ELF-1 (cell line): ENCODE measurements at regions not wholly inside any gene's neighbourhood (a gene's known extent, or its start where the extent isn't known, plus 50 kb on each side); places are given as distances from the start of the nearest gene placed in this dataset.
"Not testable (repeated sequence)": the region's sequence is repeated elsewhere in the genome, so short reads cannot be mapped to it uniquely, and the experiment has no call there.

ENCODE experiments used
- DNase-seq: peaks from one replicate; pipeline ENCODE4 v3.0.0-alpha.2; 2016; ENCODE audit warnings: low read depth, low spot score

DNA sequence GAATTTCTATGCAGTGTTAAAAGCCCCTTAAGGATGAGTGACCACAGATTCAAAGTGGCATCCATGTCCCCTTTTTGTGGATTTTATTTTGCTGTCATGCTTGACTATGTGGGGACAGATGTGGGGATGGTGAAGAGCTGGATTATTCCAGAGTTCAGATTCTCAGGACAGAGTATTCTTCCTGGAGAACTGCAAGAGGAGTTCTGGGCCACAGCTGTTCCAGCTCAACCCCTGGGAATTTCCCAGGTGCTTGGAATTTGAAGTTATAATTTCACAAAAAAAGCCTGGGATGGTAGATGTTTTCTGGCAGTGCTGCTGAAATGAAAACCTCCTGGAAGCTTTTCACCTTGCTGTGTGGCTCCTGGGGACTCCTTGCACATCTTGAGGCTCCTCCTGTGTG is 671.8 kb upstream of the MARCKS start:
- no peak for DNase-seq

DNA sequence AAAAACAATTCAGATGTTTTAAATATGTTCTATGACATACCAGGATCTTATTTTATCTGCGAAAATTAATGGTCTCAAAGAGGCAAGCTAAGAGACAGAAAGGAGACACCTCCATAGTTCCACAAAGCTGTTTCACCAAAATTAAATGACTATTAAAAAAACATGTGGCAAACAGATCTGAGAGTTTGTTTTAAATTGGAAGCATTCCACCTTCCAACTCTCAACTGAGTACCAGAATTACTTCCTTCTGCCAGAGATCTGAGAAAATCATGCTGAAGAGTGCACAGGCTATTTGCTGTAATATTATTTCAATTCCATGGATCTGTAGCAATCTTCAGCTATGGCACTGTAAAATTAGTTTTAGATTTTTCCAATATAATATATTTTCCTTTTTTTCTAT is 669.5 kb upstream of the MARCKS start:
- DNase-seq = no peak

DNA sequence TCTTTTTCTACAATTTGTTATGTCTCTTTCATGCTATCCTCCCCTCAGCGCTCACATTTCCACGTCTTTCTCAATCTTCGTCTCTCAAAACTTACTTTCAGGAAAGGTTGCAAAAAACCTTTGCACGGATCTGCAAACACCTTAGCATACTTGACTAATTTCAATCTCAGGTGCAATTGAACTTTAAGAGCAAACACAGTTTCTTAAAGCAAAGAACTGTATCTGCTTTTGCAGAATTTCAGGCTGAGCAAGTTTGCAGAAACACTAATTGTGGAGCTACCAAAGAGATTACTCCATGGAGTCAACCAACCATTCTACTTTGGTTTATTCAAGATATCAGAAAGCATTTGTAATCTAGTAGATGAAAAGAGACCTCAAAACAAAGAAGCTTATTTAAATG is 668.2 kb upstream of the MARCKS start:
- DNase-seq = no peak

DNA sequence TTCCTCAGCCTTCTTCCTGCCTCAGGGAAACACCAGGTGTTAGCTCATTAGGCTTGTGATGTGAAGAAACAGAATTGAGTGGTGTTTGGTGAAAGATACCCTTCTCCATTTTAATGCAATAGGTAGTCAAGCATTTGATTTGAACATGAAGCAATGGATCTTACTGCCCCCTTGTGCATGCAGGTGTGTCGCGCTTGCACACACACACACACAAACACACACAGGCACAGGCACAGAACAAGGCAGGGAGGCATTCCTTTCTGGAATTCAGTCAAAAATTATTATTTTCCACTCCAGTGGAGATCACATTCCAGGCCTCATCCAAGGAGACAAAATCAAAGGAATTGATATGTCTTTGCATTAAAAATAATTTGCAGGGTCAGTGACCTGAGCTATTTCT is 667.0 kb upstream of the MARCKS start:
- no peak for DNase-seq

DNA sequence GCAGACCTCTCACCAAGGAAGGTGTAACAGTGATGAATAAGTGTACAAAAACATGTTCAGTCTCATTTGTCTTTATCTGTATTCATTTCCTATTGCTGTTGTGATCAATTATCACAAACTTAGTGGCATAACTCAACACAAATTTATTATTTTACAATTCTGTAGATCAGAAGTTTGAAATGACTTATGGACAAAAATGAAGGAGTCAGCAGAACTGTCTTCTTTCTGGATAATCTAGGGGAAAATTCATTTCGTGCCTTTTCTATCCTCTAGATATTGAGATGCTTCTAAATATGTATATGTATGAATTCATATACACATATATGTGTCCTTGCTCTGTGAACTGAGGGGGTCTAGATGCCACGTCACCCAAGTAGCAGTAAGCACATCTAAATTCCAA is 663.1 kb upstream of the MARCKS start:
- DNase-seq = no peak

DNA sequence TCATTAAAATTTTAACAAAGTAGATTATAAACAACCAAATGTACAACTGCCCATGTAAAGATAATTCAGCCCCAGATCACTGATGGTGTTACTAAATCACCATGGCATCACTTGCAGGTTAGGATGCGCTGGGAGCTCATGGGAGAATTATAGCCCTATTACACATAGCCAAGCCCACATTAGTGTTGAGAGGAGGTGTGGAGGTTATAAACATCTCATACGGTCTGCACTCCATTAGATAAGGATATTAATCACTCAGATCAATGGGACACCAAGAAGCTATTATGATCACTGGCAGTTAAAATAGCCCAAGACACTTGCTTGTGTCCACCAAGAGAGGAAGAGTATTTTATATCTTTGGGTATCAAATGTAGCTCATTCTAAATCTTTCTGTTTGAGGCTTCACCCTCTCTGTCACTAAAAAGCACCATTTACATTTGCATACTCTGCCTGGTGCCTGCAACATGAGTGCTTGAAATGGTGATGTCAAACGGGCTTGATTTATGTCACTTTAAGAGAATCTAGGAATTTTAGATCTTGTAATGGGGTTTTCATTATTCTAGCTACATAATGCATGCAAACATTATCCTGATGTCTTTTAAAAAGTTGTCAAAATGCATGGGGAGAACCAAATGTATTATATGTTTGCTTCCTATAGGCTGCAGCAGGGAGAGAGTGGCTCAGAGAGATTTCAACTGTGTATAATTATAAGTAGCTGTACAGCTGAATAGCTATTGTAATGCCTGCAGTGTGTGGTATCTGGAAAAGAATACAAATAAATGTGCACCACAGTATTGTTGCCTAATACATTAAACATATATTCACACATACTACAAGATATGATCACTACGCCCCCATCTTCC is 654.1 kb upstream of the MARCKS start:
- no peak for DNase-seq

DNA sequence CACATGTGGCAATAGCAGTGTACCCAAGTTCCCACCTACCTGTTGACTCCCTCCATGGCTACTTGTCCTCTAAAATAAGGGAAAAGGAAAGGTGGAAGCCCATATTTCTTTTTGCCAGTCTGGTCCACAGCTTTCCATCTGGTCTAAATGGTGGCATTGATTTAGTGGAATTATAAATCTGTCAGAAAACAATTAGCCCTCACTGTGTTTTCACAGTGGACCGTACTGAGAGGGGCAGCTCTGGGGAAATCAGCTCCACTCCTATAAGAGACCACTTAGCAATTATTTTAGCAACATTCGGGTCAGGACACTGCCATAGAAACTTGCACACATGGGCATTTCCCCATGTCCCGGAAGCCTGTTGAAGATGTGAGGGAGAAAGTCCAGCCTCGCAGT is 653.4 kb upstream of the MARCKS start:
- DNase-seq = no peak

DNA sequence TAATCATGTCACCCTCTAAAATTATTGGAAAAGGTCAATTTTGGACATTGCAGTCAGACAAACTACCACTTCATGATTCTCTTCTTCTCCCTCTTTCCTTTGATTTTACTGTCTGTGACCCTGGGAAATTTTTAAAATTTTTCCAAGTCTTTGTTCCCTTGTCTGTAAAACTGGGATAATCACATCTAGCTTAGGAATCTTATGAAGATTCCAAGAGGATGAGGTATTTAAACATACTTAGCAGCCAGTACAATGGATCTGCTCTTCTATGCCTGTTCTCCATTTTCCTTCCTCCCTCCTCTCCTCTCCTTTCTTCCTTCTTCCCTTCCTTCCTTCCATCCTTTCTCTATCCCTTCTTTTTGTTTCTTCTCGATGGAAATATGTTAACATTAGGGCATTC is 651.6 kb upstream of the MARCKS start:
- DNase-seq = no peak

DNA sequence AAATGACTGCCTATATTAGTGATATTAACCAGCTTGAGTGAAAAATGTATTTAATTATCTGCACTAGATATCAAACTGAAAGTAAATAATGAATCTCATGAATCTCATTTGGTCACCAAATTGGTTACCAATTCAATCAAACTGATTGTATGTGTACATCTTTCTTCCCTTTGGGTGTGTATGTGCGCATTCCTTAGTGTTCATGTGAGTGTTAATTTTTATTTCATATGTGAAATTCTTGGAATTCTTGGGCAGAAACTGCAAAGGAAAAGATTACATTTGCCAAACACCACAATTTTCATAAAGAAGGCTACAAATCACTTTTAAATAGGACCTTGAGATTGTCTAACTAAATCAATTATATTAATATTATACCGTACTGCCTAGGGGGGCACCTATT is 648.4 kb upstream of the MARCKS start:
- DNase-seq = no peak

DNA sequence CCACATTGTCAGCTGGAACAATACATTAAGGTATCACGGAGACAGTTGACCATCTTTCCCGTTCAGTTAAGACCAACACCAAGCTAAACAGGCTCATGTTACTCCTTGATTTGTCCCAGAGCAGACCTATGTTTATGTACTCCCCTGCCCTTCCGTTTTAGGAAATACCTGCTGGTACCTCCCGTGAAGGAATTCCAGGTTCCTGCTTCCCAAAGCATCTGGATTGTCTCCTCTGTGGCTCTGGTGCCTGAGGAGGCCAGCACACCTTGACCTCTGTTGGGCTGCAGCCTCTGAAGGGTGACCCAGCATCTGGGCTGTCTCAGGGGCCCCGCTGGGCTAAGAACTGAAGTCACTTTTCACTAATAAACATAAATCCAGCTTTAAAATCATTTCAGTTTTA is 647.8 kb upstream of the MARCKS start:
- DNase-seq = peak; percentile 6

DNA sequence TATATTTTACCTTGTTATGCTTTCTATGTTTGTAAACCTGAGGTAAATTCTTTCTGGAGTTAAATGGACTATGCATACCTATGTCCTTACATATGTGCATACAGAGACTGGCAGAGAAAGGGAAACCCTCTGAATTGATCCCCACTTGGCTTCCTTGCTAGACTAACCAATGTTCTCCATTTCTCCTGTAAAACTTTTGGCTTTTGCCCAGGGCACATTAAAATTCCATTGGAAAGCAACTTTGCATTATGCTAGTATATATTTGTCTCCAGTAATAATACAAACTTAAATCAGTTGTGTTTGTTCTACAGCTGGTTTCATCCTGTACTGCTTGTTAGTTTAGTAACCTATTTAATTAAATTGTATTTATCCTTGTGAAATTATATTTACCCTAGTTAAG is 646.0 kb upstream of the MARCKS start:
- no peak for DNase-seq

DNA sequence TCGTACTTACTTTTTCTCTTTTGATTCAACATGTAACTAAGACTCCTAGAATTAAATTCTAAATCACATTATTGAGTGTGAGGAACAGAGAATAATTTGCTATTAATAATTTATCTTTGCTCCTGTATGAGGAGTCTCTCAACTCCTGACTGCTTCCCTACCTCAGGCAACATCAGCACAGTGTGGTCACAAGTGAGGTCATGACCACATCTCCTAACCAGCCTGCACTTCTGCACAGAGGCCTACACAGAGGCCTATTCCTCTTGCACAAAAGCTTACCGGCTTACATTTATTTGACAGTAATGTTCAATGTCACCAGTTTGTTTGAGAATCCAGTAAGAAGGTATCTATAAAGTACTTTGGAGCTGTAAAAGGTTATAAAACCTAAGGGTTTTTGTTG is 637.4 kb upstream of the MARCKS start:
- no peak for DNase-seq

DNA sequence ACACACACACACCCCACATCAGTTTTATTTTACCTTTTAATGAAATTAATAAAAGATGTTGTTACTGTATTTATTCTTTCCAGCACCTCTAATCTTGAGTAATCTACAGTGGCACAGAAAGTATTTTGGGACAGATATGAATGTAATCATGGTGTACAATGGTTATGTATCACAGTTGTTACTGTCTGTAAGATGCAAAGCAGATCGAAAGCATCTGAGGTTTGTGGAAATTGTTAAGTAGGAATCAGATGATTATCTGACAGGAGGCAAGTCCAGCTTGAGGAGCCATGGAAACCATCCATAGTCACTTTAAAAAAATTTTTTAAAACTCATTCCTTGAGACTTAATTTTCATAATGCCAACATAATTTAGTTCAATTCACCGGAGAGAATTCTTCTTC is 636.3 kb upstream of the MARCKS start:
- no peak for DNase-seq

DNA sequence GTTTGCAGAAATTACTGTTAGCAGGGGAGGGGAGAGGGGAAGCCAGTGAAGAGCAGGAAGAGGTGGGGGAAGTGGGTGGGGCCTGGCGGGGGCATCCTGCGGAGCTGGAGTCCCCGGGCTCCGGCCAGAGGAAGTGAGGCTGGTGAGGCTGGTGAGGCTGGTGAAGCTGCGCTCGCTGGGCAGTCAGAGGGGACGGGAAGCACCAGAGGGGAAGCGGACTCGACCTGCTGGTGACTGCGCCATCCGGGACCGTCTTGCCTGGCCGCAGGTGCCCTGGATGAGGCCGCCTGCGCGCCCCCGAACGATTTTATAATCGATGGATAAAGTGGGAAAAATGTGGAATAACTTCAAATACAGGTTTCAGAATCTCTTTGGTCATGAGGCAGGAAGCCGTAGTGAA is 635.3 kb upstream of the MARCKS start:
- DNase-seq = no peak

DNA sequence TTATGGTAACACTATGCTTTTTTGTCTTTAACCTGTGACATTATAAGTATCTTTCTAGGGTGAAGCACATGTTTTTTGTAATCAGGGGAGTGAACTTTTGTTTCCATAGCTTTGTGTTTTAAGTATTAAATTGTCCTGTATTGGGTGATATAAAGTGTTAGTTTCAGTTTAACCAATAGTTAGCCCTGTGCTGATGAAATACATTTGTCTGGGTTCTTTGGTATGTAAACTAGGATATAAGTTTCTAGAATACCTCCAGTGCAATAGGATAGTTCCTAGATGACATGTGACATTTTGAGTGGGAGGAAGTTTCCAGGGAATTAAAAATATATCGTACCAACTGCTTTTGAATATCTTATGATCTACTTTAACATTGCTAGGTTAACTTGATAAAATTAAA is 611.0 kb upstream of the MARCKS start:
- DNase-seq = no peak

DNA sequence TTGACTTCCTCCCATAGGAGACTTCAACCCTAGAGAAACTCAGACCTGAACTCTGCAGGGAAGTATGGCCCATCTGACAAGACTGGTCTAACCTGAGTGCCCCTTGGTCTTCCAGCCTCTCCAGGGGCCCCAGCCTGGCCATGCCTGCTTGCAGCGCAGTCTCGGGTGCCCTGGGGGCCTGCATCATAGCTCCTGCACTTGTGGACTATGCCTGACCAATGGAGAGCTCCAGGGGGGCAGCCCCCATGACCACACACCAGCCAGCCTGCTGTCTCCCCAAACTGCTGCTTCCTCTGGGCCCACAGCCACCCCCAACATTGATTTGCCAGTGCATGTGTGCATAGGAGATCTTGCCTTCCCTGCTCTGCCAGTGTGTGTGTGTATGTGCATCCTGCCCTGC is 608.6 kb upstream of the MARCKS start:
- DNase-seq = no peak

DNA sequence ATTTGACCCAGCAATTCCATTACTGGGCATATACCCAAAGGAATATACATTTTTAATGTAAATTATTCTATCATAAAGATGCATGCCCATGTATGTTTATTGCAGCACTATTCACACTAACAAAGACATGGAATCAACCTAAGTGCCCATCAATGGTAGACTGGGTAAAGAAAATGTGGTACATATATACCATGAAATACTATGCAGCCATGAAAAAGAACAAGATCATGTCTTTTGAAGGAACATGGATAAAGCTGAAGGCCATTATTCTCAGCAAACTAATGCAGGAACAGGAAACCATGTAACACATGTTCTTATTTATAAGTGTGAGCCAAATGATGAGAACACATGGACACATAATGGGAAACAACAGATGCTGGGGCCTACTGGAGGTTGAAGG is 603.0 kb upstream of the MARCKS start:
- DNase-seq = not testable (repeated sequence)

DNA sequence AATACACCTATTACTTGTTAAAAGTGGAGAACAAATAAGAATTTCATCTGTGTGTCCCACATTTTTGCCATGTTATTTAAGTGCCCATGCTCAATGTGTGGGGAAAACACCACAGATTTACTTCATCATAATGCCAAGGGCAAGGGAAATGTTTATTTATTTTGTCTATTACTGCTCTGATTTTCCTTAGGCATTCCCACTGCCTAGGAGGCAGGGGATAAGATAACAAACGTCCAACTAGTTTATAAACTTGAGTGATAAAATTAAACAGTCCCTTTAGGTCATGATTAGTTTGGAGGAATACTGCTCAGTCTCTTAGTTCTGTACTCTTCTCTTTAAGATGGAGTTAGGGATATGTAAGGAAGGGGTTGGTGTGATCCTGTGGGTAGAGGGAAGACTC is 598.4 kb upstream of the MARCKS start:
- no peak for DNase-seq

DNA sequence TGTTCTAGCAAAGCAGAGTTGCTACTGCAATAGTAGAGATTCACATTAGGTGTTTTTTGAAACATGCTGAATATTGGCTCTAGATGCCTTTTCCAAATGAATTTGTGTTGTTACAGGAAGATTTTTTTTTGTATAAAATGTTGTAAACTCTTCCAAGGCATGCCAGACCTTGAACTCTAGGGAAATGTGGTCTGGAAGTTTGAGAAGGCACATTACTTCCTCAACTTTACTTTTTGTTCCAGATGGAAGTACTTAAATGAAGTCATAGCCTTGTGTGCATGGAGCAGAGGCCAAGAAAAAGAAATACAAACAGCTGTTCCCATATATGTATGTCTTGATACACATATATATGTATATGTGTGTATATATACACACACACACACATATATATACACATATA is 585.7 kb upstream of the MARCKS start:
- DNase-seq = no peak

DNA sequence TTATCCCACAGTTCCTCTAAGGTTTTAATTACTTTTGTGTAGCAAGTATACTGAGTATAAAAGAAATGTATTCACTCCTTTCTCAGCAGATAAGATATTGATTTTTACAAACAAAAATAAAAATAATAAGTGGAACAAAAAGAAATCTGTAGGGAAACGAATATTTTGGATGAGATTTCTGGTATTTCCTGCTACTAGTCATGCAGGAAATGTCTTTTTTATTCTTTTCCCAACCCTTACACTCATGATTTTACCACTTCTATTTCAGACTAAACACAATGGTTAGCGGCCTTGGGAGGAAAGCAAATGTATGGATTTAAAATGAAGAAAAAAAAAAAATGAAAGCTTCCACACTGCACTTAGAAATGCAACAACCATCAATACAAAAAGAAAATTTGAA is 580.5 kb upstream of the MARCKS start:
- no peak for DNase-seq

DNA sequence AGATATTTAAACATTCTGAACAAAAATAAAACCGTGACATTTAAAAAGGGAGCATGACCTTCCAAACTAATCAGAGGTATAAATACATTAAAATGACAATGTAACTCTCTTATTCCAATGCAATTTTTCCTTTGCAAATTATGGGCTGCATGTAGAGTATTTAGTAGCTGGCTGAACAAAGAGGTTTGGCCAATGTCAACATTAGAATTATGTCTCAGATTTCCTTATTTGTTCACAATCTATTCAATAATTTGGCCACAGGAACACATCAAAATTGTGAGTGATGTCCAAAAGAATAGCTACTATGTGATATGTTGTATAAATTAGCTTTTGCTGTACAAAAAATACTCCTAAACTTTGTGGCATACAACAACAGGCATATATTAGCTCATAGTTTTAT is 580.0 kb upstream of the MARCKS start:
- no peak for DNase-seq

DNA sequence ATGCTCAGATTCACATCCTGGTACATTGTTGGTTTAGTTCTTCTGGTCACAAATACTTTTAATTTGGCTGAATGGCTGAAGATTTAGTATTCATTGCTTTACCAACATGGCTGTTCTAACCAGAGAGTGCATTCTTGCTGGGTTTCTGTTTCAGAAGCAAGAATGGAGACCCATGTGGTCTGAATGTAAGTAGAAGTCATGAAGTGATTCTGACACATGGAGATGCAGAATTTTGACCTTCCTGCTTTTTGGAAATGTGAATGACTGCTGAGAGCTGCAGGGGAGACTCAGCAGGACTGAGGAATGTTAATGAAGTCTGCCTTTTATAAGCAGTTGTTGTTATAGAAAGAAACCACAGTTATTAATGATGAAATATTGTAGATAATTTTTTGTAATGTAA is 576.1 kb upstream of the MARCKS start:
- no peak for DNase-seq

DNA sequence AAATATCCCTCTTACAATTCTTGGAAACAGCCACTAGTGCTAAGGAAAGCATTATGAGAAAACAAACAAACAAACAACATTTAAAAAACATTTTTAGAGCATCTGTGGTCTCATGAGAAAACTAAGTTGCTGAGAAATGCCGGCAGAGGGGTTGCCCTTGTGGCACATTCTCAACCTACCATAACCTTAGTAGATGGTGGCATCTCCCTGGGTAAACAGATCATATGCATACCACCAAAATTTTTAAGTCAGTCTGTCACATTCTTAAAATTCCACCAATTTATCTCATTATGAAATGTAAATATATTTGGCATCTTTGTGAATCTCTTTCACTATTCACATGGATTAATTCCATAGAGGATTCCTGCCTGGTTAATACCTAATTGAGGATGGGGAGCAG is 575.7 kb upstream of the MARCKS start:
- DNase-seq = no peak

DNA sequence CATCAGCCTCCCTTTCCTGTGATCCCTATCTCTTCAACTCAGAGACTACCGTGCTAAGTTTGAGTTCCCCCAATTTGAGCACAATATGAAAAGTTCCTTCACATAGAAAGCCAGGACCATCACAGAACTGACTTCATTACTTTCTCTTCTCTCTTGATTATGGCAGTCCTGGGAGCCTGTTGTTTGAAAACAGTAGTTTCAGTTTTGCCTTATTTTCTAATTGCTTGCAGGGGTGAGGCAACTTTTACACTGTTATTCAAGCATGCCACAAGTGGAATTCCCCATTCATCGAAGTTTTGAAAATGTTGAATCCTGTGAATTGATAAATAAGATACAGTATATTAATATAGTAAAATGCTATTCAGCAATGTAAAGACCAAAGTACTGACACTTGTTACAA is 569.7 kb upstream of the MARCKS start:
- DNase-seq = no peak
